H9 (cell line): ENCODE measurements at regions not wholly inside any gene's neighbourhood (a gene's known extent, or its start where the extent isn't known, plus 50 kb on each side); places are given as distances from the start of the nearest gene placed in this dataset.

ENCODE experiments used
- DNase-seq: peaks from one replicate; pipeline ENCODE4 v3.0.0-alpha.2; 2017
- H2AFZ ChIP-seq: one replicate; pipeline ENCODE4 v1.6.1; 2013; ENCODE audit warnings: mild to moderate bottlenecking, low read length, control low read depth, moderate library complexity
- H2AK5ac ChIP-seq: 2 replicates; pipeline ENCODE4 v1.6.1; 2013; ENCODE audit warnings: low read length, control low read depth, mixed read lengths; ENCODE audit not compliant: insufficient read length
- H2BK120ac ChIP-seq: one replicate; pipeline ENCODE4 v1.6.1; 2013; ENCODE audit warnings: low read depth, mild to moderate bottlenecking, low read length, control low read depth, inconsistent platforms; ENCODE audit not compliant: poor library complexity, severe bottlenecking
- H2BK12ac ChIP-seq: 2 replicates; pipeline ENCODE4 v1.6.1; 2013; ENCODE audit warnings: low read length, control low read depth, mixed read lengths, low read depth; ENCODE audit not compliant: insufficient read length
- H2BK15ac ChIP-seq: 2 replicates; pipeline ENCODE4 v1.6.1; 2013; ENCODE audit warnings: low read depth, low read length, control low read depth
- H2BK20ac ChIP-seq: one replicate; pipeline ENCODE4 v1.6.1; 2013; ENCODE audit warnings: low read depth, mild to moderate bottlenecking, low read length, control low read depth, inconsistent platforms; ENCODE audit not compliant: poor library complexity, severe bottlenecking
- H2BK5ac ChIP-seq: 2 replicates; pipeline ENCODE4 v1.6.1; 2013; ENCODE audit warnings: low read length, control low read depth, mixed read lengths; ENCODE audit not compliant: insufficient read length
- H3K14ac ChIP-seq: 2 replicates; pipeline ENCODE4 v1.6.1; 2013; ENCODE audit warnings: low read length, control low read depth; ENCODE audit not compliant: insufficient read depth
- H3K18ac ChIP-seq: 2 replicates; pipeline ENCODE4 v1.6.1; 2013; ENCODE audit warnings: low read depth, mild to moderate bottlenecking, mixed read lengths, low read length, control low read depth; ENCODE audit not compliant: insufficient read length
- H3K23ac ChIP-seq: 2 replicates; pipeline ENCODE4 v1.6.1; 2013; ENCODE audit warnings: low read length, control low read depth, mixed read lengths, low read depth; ENCODE audit not compliant: insufficient read length
- H3K23me2 ChIP-seq: 2 replicates; pipeline ENCODE4 v1.6.1; 2013; ENCODE audit warnings: low read depth, mild to moderate bottlenecking, mixed read lengths, low read length, control low read depth; ENCODE audit not compliant: insufficient read length, poor library complexity, severe bottlenecking
- H3K27ac ChIP-seq: 2 replicates; pipeline ENCODE4 v1.5.1; 2013; ENCODE audit warnings: low read length, control low read depth, mixed read lengths, low read depth; ENCODE audit not compliant: insufficient read length
- H3K27me3 ChIP-seq: 2 replicates; pipeline ENCODE4 v1.6.1; 2013; ENCODE audit warnings: low read length, control low read depth, inconsistent platforms; ENCODE audit not compliant: insufficient read depth
- H3K4ac ChIP-seq: 2 replicates; pipeline ENCODE4 v1.6.1; 2013; ENCODE audit warnings: low read depth, mild to moderate bottlenecking, control low read depth, inconsistent platforms, low read length, moderate library complexity
- H3K4me1 ChIP-seq: 2 replicates; pipeline ENCODE4 v1.6.1; 2013; ENCODE audit warnings: low read length, control low read depth, inconsistent platforms; ENCODE audit not compliant: insufficient read depth
- H3K4me2 ChIP-seq: 2 replicates; pipeline ENCODE4 v1.6.1; 2013; ENCODE audit warnings: low read length, control low read depth, mixed read lengths; ENCODE audit not compliant: insufficient read length, insufficient read depth
- H3K56ac ChIP-seq: 2 replicates; pipeline ENCODE4 v1.6.1; 2013; ENCODE audit warnings: low read depth, mild to moderate bottlenecking, mixed read lengths, low read length, control low read depth; ENCODE audit not compliant: insufficient read length
- H3K79me1 ChIP-seq: 2 replicates; pipeline ENCODE4 v1.6.1; 2013; ENCODE audit warnings: low read depth, mild to moderate bottlenecking, moderate library complexity, low read length, control low read depth, inconsistent platforms; ENCODE audit not compliant: insufficient read depth, poor library complexity, severe bottlenecking
- H3K79me2 ChIP-seq: 2 replicates; pipeline ENCODE4 v1.6.1; 2013; ENCODE audit warnings: low read length, control low read depth, inconsistent platforms; ENCODE audit not compliant: insufficient read depth
- H3K9ac ChIP-seq: 2 replicates; pipeline ENCODE4 v1.6.1; 2013; ENCODE audit warnings: low read length, control low read depth, mixed read lengths; ENCODE audit not compliant: insufficient read length; ENCODE audit errors: extremely low read depth
- H3K9me3 ChIP-seq: one replicate; pipeline ENCODE4 v1.6.1; 2013; ENCODE audit warnings: low read depth, low read length, inconsistent platforms; ENCODE audit not compliant: control insufficient read depth
- H3T11ph ChIP-seq: one replicate; pipeline ENCODE4 v1.6.1; 2013; ENCODE audit warnings: mild to moderate bottlenecking, low read length, control low read depth, inconsistent platforms
- H4K20me1 ChIP-seq: one replicate; pipeline ENCODE4 v1.6.1; 2013; ENCODE audit not compliant: control insufficient read depth, insufficient read length, insufficient read depth
- H4K5ac ChIP-seq: 2 replicates; pipeline ENCODE4 v1.6.1; 2013; ENCODE audit warnings: low read depth, mild to moderate bottlenecking, mixed read lengths, low read length, control low read depth; ENCODE audit not compliant: insufficient read length
- H4K8ac ChIP-seq: replicated peaks from 2 replicates; pipeline ENCODE4 v1.6.1; 2013; ENCODE audit warnings: low read length, control low read depth, mixed read lengths, low read depth; ENCODE audit not compliant: insufficient read length
- H4K91ac ChIP-seq: 2 replicates; pipeline ENCODE4 v1.6.1; 2013; ENCODE audit warnings: low read depth, mild to moderate bottlenecking, moderate library complexity, mixed read lengths, low read length, control low read depth; ENCODE audit not compliant: insufficient read length
- H3K27ac Mint-ChIP-seq, 3 experiments: 2 replicates in 2 of 3; 3 replicates in 1 of 3; pipeline ENCODE4 v1.8.0; 2020 to 2021; ENCODE audit warnings: mixed read lengths in 3 of 3, mild to moderate bottlenecking in 1 of 3, moderate library complexity in 1 of 3
- H3K27me3 Mint-ChIP-seq: 2 replicates; pipeline ENCODE4 v1.8.0; 2021; ENCODE audit warnings: low read depth, mild to moderate bottlenecking, moderate library complexity, mixed read lengths
- H3K36me3 Mint-ChIP-seq, 3 experiments: 2 replicates in 2 of 3; 3 replicates in 1 of 3; pipeline ENCODE4 v1.8.0; 2020 to 2021; ENCODE audit warnings: low read depth in 3 of 3, mixed read lengths in 3 of 3; ENCODE audit not compliant: insufficient read depth in 1 of 3
- H3K4me1 Mint-ChIP-seq, 2 experiments: 2 replicates each; pipeline ENCODE4 v1.8.0; 2020; ENCODE audit warnings: mixed read lengths in 2 of 2
- H3K4me3 Mint-ChIP-seq, 2 experiments: 2 replicates in 1 of 2; 3 replicates in 1 of 2; pipeline ENCODE4 v1.8.0; 2020 to 2021; ENCODE audit warnings: mild to moderate bottlenecking in 2 of 2, mixed read lengths in 2 of 2, moderate library complexity in 1 of 2
- H3K9me3 Mint-ChIP-seq, 2 experiments: 2 replicates in 1 of 2; 3 replicates in 1 of 2; pipeline ENCODE4 v1.8.0; 2020; ENCODE audit warnings: mild to moderate bottlenecking in 2 of 2, mixed read lengths in 2 of 2, moderate library complexity in 1 of 2
- CTCF ChIP-seq: fragments of 200-600 bp; sonication (generic); conservative IDR thresholded peaks from 3 replicates; pipeline ENCODE4 v1.8.0; 2021; ENCODE audit warnings: antibody characterized with exemption, mild to moderate bottlenecking

- no peaks in the 10 kb centered on the region; a peak in 1 of 7 replicates for H3K36me3 Mint-ChIP-seq
- Histone ChIP-seq H2AK5ac (no peak overlapping the region), H2BK12ac (no peak overlapping the region), H3K27me3 (no peaks in the 10 kb centered on the region), H4K91ac (no peak overlapping the region), H3K79me2 (peaks cover 3% of the 10 kb centered on the region; the same call in 1 of the 2 replicates), H3K9me3 (peaks cover 28% of the 10 kb centered on the region), H3K4ac (no peak overlapping the region), H3K79me1 (no peaks in the 10 kb centered on the region), H2AFZ (no peak overlapping the region), H3K4me2 (no peak overlapping the region), H3K23ac (no peak overlapping the region), H4K20me1 (no peaks in the 10 kb centered on the region), H3K4me1 (no peaks in the 10 kb centered on the region), H4K8ac (no peak overlapping the region), H2BK5ac (no peak overlapping the region), H4K5ac (no peak overlapping the region), H2BK20ac (no peak overlapping the region), H3K9ac (no peak overlapping the region), H3T11ph (no peak overlapping the region), H2BK120ac (no peak overlapping the region), H3K14ac (no peak overlapping the region), H3K18ac (no peak overlapping the region), H3K27ac (no peak overlapping the region), H2BK15ac (no peak overlapping the region), H3K23me2 (no peaks in the 10 kb centered on the region), H3K56ac (no peak overlapping the region)
- no peak overlapping the region for H3K4me3 Mint-ChIP-seq
- no peak overlapping the region; a peak in 1 of 7 replicates for H3K27ac Mint-ChIP-seq
- peaks cover 5 to 55% of the 10 kb centered on the region in 2 experiments; a peak in 4 of 5 replicates for H3K9me3 Mint-ChIP-seq
- DNase-seq = no peak
- no peak for TF ChIP-seq CTCF
- H3K4me1 Mint-ChIP-seq = no peaks in the 10 kb centered on the region
- no peaks in the 10 kb centered on the region for H3K27me3 Mint-ChIP-seq
These were observed 601.1 kb upstream of the GRIA3 start for GRCh38 chrX:122582975-122583305.
